ENCODE measurements at regions not wholly inside any gene's neighbourhood (a gene's known extent, or its start where the extent isn't known, plus 50 kb on each side); places are given as distances from the start of the nearest gene placed in this dataset.

DNA sequence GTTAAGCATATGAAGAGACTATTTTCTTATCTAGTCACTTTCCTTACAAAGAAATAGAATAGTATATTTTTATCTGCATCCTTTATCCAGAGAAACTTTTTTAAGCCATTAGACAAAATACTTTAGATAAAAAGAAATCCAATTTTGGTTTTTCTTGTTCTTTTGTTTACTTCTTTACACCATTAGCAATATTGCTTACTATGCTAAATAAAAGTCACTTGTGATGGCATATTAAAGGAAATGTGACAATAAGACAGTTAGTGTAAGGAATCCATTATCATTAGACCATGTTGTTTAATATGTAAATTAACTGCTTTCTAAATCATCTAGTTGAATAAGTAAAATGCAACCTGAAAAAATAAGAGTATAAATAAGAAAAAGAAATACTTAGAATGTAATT lies 2582.7 kb downstream of the ARAP2 start:
- intact Hi-C loops (cut with micrococcal nuclease): no loop called here
- no peak for TF ChIP-seq POLR2A (IDR thresholded peaks at IDR 0.05; ENCODE audit: borderline replicate concordance, extremely low read depth, insufficient read depth, insufficient read length)
- no peak for TF ChIP-seq SP1 (IDR thresholded peaks at IDR 0.05; ENCODE audit: low read depth)
- TF ChIP-seq, protein P1, sequence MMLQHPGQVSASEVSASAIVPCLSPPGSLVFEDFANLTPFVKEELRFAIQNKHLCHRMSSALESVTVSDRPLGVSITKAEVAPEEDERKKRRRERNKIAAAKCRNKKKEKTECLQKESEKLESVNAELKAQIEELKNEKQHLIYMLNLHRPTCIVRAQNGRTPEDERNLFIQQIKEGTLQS (IDR thresholded peaks at IDR 0.05): no peak
- TF ChIP-seq TCF7L2 (IDR thresholded peaks at IDR 0.05; ENCODE audit: borderline replicate concordance, extremely low read depth, insufficient read depth, insufficient read length): no peak
- Histone ChIP-seq H3K9me2 (ENCODE audit: insufficient read depth) (no peaks in the 10 kb centered on the region), H3K79me2 (ENCODE audit: insufficient read depth, low read length) (no peaks in the 10 kb centered on the region), H3K9me3 (ENCODE audit: control insufficient read depth in 1 of 2, insufficient read depth in 1 of 2, low read depth in 1 of 2, low read length in 2 of 2) (no peaks in the 10 kb centered on the region; a peak in 1 of 4 replicates), H3K9ac (ENCODE audit: low read length) (no peak overlapping the region), H2AFZ (ENCODE audit: low read depth, low read length, poor library complexity, severe bottlenecking) (no peak overlapping the region), H3K4me1 (ENCODE audit: control insufficient read depth in 1 of 2, insufficient read depth in 2 of 2, low read length in 2 of 2) (no peaks in the 10 kb centered on the region), H3K4me3 (replicated peaks in 1 of 2; ENCODE audit: low read depth in 1 of 2, low read length in 2 of 2) (no peak overlapping the region), H3K36me3 (ENCODE audit: control insufficient read depth in 1 of 2, insufficient read depth in 2 of 2, low read length in 2 of 2) (no peaks in the 10 kb centered on the region), H3K27me3 (ENCODE audit: insufficient read depth, low read length) (no peaks in the 10 kb centered on the region), H3K4me2 (ENCODE audit: low read length) (no peak overlapping the region), H3K27ac (ENCODE audit: low read depth, low read length) (no peak overlapping the region), H4K20me1 (ENCODE audit: insufficient read depth) (no peaks in the 10 kb centered on the region)
- no peak for ATAC-seq
- no TSS peak for BruUV-seq (replicated peaks)
- RAD21 ChIA-PET (ENCODE audit: low non-redundant PET in 1 of 2, low total read pairs in 2 of 2, uncharacterized antibody in 2 of 2, unreplicated experiment in 2 of 2): no interaction called here
- no peak for DNase-seq (ENCODE audit: low read depth, low spot score)
- POLR2A ChIA-PET: no interaction called here
- CTCF ChIA-PET: no interaction called here

DNA sequence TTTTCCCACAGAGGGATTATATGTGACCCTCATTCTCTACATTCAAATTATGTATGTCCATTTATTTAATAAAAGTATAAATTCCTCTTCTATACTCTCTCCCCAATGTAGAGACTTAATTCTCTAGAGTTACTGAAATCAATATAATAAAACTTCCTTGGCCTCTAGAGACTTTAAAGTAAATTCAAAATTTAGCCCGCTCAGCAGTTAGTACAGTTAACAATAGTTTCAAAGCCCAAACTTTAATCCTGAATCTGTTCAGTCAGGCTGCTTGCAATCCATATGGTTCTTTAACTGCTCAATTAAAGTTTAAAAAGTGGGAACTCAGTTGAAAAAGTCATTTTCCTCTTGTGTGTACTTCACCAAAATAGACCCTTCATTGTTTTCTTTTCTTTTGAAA lies 2558.4 kb downstream of the ARAP2 start:
- ChIA-PET POLR2A (no interaction called here), RAD21 (ENCODE audit: low non-redundant PET in 1 of 2, low total read pairs in 2 of 2, uncharacterized antibody in 2 of 2, unreplicated experiment in 2 of 2) (no interaction called here), CTCF (no interaction called here)
- Histone ChIP-seq H3K9me3 (ENCODE audit: control insufficient read depth in 1 of 2, insufficient read depth in 1 of 2, low read depth in 1 of 2, low read length in 2 of 2) (peaks cover 0 to 5% of the 10 kb centered on the region in 2 experiments; a peak in 1 of 4 replicates), H3K79me2 (ENCODE audit: insufficient read depth, low read length) (no peaks in the 10 kb centered on the region), H3K4me3 (replicated peaks in 1 of 2; ENCODE audit: low read depth in 1 of 2, low read length in 2 of 2) (no peak overlapping the region), H3K27me3 (ENCODE audit: insufficient read depth, low read length) (no peaks in the 10 kb centered on the region), H3K4me2 (ENCODE audit: low read length) (no peak overlapping the region), H3K27ac (ENCODE audit: low read depth, low read length) (no peak overlapping the region), H3K9ac (ENCODE audit: low read length) (no peak overlapping the region), H3K4me1 (ENCODE audit: control insufficient read depth in 1 of 2, insufficient read depth in 2 of 2, low read length in 2 of 2) (no peaks in the 10 kb centered on the region), H3K36me3 (ENCODE audit: control insufficient read depth in 1 of 2, insufficient read depth in 2 of 2, low read length in 2 of 2) (no peaks in the 10 kb centered on the region), H3K9me2 (ENCODE audit: insufficient read depth) (no peaks in the 10 kb centered on the region; the same call in 1 of the 2 replicates), H4K20me1 (ENCODE audit: insufficient read depth) (no peaks in the 10 kb centered on the region), H2AFZ (ENCODE audit: low read depth, low read length, poor library complexity, severe bottlenecking) (no peak overlapping the region)
- ATAC-seq (no peak), DNase-seq (ENCODE audit: low read depth, low spot score) (no peak)
- TF ChIP-seq, protein P2, sequence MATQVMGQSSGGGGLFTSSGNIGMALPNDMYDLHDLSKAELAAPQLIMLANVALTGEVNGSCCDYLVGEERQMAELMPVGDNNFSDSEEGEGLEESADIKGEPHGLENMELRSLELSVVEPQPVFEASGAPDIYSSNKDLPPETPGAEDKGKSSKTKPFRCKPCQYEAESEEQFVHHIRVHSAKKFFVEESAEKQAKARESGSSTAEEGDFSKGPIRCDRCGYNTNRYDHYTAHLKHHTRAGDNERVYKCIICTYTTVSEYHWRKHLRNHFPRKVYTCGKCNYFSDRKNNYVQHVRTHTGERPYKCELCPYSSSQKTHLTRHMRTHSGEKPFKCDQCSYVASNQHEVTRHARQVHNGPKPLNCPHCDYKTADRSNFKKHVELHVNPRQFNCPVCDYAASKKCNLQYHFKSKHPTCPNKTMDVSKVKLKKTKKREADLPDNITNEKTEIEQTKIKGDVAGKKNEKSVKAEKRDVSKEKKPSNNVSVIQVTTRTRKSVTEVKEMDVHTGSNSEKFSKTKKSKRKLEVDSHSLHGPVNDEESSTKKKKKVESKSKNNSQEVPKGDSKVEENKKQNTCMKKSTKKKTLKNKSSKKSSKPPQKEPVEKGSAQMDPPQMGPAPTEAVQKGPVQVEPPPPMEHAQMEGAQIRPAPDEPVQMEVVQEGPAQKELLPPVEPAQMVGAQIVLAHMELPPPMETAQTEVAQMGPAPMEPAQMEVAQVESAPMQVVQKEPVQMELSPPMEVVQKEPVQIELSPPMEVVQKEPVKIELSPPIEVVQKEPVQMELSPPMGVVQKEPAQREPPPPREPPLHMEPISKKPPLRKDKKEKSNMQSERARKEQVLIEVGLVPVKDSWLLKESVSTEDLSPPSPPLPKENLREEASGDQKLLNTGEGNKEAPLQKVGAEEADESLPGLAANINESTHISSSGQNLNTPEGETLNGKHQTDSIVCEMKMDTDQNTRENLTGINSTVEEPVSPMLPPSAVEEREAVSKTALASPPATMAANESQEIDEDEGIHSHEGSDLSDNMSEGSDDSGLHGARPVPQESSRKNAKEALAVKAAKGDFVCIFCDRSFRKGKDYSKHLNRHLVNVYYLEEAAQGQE (IDR thresholded peaks at IDR 0.05; ENCODE audit: low read depth): no peak
- TF ChIP-seq ZFX (IDR thresholded peaks at IDR 0.05): no peak
- TF ChIP-seq SRF (IDR thresholded peaks at IDR 0.05; ENCODE audit: low read depth): no peak
- no peak for TF ChIP-seq EZH2 (IDR thresholded peaks at IDR 0.05)
- no peak for TF ChIP-seq SP1 (IDR thresholded peaks at IDR 0.05; ENCODE audit: low read depth)
- no peak for TF ChIP-seq TCF7L2 (IDR thresholded peaks at IDR 0.05; ENCODE audit: borderline replicate concordance, extremely low read depth, insufficient read depth, insufficient read length)
- no peak for TF ChIP-seq RAD21 (IDR thresholded peaks at IDR 0.05; ENCODE audit: low read depth)
- no peak for TF ChIP-seq JUND (IDR thresholded peaks at IDR 0.05)
- no peak for TF ChIP-seq POLR2AphosphoS5 (IDR thresholded peaks at IDR 0.05; ENCODE audit: low read depth, low read length)
- no peak for TF ChIP-seq POLR2A (IDR thresholded peaks at IDR 0.05; ENCODE audit: borderline replicate concordance, extremely low read depth, insufficient read depth, insufficient read length)
- TF ChIP-seq, protein P3, sequence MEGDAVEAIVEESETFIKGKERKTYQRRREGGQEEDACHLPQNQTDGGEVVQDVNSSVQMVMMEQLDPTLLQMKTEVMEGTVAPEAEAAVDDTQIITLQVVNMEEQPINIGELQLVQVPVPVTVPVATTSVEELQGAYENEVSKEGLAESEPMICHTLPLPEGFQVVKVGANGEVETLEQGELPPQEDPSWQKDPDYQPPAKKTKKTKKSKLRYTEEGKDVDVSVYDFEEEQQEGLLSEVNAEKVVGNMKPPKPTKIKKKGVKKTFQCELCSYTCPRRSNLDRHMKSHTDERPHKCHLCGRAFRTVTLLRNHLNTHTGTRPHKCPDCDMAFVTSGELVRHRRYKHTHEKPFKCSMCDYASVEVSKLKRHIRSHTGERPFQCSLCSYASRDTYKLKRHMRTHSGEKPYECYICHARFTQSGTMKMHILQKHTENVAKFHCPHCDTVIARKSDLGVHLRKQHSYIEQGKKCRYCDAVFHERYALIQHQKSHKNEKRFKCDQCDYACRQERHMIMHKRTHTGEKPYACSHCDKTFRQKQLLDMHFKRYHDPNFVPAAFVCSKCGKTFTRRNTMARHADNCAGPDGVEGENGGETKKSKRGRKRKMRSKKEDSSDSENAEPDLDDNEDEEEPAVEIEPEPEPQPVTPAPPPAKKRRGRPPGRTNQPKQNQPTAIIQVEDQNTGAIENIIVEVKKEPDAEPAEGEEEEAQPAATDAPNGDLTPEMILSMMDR (IDR thresholded peaks at IDR 0.05 in 2 of 3, conservative IDR thresholded peaks at IDR 0.05 in 1 of 3; ENCODE audit: borderline replicate concordance in 1 of 3, insufficient read depth in 1 of 3, low read depth in 2 of 3, low read length in 2 of 3): no peak
- TF ChIP-seq, protein P4, sequence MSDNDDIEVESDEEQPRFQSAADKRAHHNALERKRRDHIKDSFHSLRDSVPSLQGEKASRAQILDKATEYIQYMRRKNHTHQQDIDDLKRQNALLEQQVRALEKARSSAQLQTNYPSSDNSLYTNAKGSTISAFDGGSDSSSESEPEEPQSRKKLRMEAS (IDR thresholded peaks at IDR 0.05): no peak
- no peak for TF ChIP-seq YY1 (IDR thresholded peaks at IDR 0.05; ENCODE audit: extremely low read depth, insufficient replicate concordance, low read depth, low read length)
- no TSS peak for BruUV-seq (replicated peaks)
- intact Hi-C loops (cut with micrococcal nuclease): no loop called here

Measured in HCT116 (cell line).